Adrenal gland (tissue), 9 donors: ENCODE measurements at regions not wholly inside any gene's neighbourhood (a gene's known extent, or its start where the extent isn't known, plus 50 kb on each side); places are given as distances from the start of the nearest gene placed in this dataset.

ENCODE experiments used
- DNase-seq, 7 donors: peaks; one replicate each; pipeline ENCODE4 v3.0.0-alpha.2; 2019 to 2020
- H3K27ac ChIP-seq, 5 donors: fragments of 200-600 bp; sonication (generic) in 4 of 5; 1 replicate in 3 of 5; 2 replicates in 2 of 5; pipeline versions ENCODE4 v1.5.1 to v1.8.0; 2016 to 2020; ENCODE audit warnings: mild to moderate bottlenecking in 1 of 5
- H3K27me3 ChIP-seq: fragments of 200-600 bp; 2 replicates; pipeline ENCODE4 v1.8.0; 2021
- H3K36me3 ChIP-seq, 2 donors: fragments of 200-600 bp; replicated peaks in 1 of 2; 1 replicate in 1 of 2; 2 replicates in 1 of 2; pipeline versions ENCODE4 v1.5.1 to v1.8.0; 2018 to 2022
- H3K4me1 ChIP-seq, 2 donors: fragments of 200-600 bp; replicated peaks in 1 of 2; 1 replicate in 1 of 2; 2 replicates in 1 of 2; pipeline versions ENCODE4 v1.5.1 to v1.8.0; 2018 to 2021
- H3K4me3 ChIP-seq, 4 donors: fragments of 200-600 bp; sonication (generic) in 3 of 4; one replicate each; pipeline ENCODE4 v1.5.1; 2016 to 2018
- H3K9me3 ChIP-seq, 3 donors: fragments of 200-600 bp; sonication (generic) in 1 of 3; replicated peaks in 1 of 3; 1 replicate in 2 of 3; 2 replicates in 1 of 3; pipeline versions ENCODE4 v1.5.1 to v1.8.0; 2016 to 2021
- POLR2A ChIP-seq, 2 donors: fragments of 450-650 bp; IDR thresholded peaks; one replicate each; pipeline ENCODE4 v1.6.1; 2017; ENCODE audit warnings: antibody characterized with exemption in 2 of 2, mild to moderate bottlenecking in 2 of 2, moderate library complexity in 1 of 2
- WGBS, 4 donors: extraction: QIAGEN DNeasy Blood & Tissue Kit in 2 of 4; methylation state at CpG; one replicate each; pipeline versions ENCODE4 v1.1.5 to v1.1.7; 2013 to 2017; 5-methylcytosine and 5-hydroxymethylcytosine counted together
- intact Hi-C, 2 donors: fragments of 100-400 bp; cut with DNase I; formaldehyde crosslinking; loops; one replicate each; pipeline versions ENCODE4 v1.14.1 to v1.15.0; 2022 to 2023
- TF ChIP-seq, protein P1 (sequence below), 6 experiments: fragments of 450-650 bp in 4 of 6; fragments of 200-600 bp in 2 of 6; sonication (generic) in 1 of 6; IDR thresholded peaks; 1 replicate in 5 of 6; 2 replicates in 1 of 6; pipeline versions ENCODE4 v1.5.1 to v1.8.0; 2016 to 2021; ENCODE audit warnings: antibody characterized with exemption in 6 of 6, mild to moderate bottlenecking in 2 of 6, moderate library complexity in 1 of 6
- donor health status: healthy with polysubstance abuse.
- donor health status: Bipolar disorder and iron deficiency.
- donor health status: DM: yes; HTN: yes; CAD: no.
- donor health status: DM: no; HTN: no; CAD: no.
- donor health status: DM: no; HTN: no; CAD: no.

DNA sequence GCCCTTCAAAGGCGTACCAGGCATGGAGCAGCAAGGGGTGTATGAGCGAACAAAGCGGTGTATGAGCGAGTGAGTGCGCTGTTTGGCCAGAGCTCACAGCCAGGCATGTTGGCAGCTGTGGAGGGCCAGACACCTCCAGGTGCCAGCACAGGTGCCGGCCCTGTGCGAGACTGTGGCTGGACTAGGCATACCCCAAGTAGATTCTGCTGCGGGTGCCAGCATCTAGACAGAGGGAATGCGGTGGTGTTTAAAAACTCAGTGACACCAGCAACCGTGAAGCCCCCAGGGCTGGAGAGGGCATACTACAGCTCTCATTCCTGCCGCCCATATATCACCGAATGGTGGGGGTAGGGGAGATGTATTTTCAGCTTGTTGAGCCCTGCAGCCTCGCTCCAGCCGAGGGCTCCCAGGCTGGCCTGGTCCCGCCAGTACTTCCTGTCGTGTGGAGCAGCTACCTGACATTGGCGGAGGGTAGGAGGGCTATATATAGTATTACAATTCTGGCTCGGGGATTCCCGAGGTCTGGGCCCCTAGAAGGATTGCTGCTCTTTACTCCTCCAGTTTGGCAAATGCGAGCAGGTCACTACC, 1829.6 kb upstream of the NUDT12 start:
- no peak for DNase-seq
- Histone ChIP-seq H3K9me3 (no peaks in the 10 kb centered on the region), H3K4me3 (no peak overlapping the region), H3K36me3 (no peaks in the 10 kb centered on the region), H3K27me3 (no peaks in the 10 kb centered on the region), H3K4me1 (no peaks in the 10 kb centered on the region), H3K27ac (no peak overlapping the region)
- WGBS, 4 donors, result 84 to 95% (median 90%) methylated on average over 20 of the region's 20 CpGs
- intact Hi-C loops, result no loop called here
- TF ChIP-seq POLR2A (IDR thresholded peaks at IDR 0.05), result no peak
- TF ChIP-seq, protein P1, sequence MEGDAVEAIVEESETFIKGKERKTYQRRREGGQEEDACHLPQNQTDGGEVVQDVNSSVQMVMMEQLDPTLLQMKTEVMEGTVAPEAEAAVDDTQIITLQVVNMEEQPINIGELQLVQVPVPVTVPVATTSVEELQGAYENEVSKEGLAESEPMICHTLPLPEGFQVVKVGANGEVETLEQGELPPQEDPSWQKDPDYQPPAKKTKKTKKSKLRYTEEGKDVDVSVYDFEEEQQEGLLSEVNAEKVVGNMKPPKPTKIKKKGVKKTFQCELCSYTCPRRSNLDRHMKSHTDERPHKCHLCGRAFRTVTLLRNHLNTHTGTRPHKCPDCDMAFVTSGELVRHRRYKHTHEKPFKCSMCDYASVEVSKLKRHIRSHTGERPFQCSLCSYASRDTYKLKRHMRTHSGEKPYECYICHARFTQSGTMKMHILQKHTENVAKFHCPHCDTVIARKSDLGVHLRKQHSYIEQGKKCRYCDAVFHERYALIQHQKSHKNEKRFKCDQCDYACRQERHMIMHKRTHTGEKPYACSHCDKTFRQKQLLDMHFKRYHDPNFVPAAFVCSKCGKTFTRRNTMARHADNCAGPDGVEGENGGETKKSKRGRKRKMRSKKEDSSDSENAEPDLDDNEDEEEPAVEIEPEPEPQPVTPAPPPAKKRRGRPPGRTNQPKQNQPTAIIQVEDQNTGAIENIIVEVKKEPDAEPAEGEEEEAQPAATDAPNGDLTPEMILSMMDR (IDR thresholded peaks at IDR 0.05), result no peak

DNA sequence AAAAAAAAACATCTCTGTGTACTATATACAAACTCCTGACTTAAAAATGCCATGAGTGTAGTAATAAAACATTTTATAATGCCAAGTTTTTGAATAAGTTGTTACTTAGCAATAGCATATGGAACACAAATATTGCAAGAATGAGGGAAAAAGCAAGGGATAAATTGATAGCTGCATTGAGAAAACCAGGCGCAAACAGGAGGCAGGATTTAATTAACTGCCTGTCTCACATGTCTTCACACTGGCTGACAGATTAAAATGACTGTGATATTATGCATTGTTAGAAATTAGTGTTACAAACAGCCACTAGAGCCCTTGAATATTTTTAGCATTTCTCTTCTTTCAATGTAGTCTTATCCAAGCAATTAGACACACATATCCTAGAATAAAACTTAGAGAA, 1817.5 kb upstream of the NUDT12 start:
- Histone ChIP-seq H3K36me3 (no peaks in the 10 kb centered on the region), H3K9me3 (no peaks in the 10 kb centered on the region), H3K4me1 (no peaks in the 10 kb centered on the region), H3K4me3 (no peak overlapping the region), H3K27ac (no peak overlapping the region), H3K27me3 (no peaks in the 10 kb centered on the region)
- intact Hi-C loops, result no loop called here
- TF ChIP-seq, protein P1 (IDR thresholded peaks at IDR 0.05), result no peak
- 86 to 93% (median 92%) methylated on average over 1 of the region's 1 CpG for WGBS, 4 donors
- no peak for DNase-seq

DNA sequence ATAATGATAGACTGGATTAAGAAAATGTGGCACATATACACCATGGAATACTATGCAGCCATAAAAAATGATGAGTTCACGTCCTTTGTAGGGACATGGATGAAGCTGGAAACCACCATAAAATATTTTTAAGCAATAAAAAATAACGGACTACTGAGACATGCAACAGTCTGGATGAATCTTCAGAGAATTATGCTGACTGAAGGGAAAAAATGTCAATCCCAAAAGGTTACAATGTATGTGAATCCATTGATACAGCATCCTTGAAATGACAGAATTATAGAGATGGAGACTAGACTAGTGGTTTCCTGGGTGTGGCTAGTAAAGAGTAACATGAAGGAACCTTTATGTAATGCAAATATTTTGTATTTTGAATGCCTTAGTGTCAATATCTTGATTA, 1808.6 kb upstream of the NUDT12 start:
- intact Hi-C loops, result no loop called here
- H3K27ac ChIP-seq, result no peak overlapping the region
- H3K4me1 ChIP-seq, result no peaks in the 10 kb centered on the region
- no peak overlapping the region for H3K4me3 ChIP-seq
- H3K9me3 ChIP-seq, result no peaks in the 10 kb centered on the region
- no peaks in the 10 kb centered on the region for H3K27me3 ChIP-seq
- 42 to 58% (median 46%) methylated on average over 2 of the region's 2 CpGs for WGBS, 4 donors
- DNase-seq, result no peak
- H3K36me3 ChIP-seq, result no peaks in the 10 kb centered on the region
- no peak for TF ChIP-seq POLR2A (IDR thresholded peaks at IDR 0.05)
- TF ChIP-seq, protein P1 (IDR thresholded peaks at IDR 0.05), result no peak

DNA sequence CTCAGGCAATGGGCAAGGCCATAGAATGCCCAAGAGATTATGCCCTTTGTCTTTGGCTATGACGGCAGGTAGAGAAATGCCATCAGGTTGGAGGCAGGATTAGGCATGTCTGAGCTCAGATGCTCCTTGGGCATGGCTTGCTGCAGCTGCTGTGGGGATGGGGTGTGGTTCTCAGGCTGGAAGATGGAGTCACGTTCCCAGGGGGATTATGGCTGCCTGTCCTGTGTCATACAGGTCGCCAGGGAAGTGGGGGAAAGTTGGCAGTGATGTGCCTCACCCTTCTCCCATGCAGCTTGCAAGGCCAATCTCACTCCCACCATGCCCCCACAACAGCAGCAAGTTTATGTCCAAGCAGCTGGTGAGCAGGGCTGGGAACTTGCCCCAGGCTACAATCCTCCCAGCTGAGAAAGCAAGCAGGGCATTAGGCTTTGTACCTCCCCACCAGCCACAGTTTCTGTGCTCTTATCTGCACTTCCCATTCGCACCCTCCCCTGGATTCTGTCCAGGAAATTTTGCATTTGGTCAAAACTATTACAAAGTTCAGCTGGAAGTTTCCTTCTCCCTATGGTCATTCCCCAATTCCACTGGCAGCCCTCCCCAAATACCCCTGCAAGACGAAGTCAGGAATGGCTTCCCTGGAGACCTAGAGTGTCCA, 1788.0 kb upstream of the NUDT12 start:
- Histone ChIP-seq H3K9me3 (no peaks in the 10 kb centered on the region), H3K4me1 (no peaks in the 10 kb centered on the region), H3K27me3 (no peaks in the 10 kb centered on the region), H3K27ac (no peak overlapping the region), H3K4me3 (no peak overlapping the region), H3K36me3 (no peaks in the 10 kb centered on the region)
- no peak for TF ChIP-seq POLR2A (IDR thresholded peaks at IDR 0.05)
- intact Hi-C loops, result no loop called here
- no peak for DNase-seq
- 67 to 88% (median 71%) methylated on average over 5 of the region's 5 CpGs for WGBS, 4 donors

DNA sequence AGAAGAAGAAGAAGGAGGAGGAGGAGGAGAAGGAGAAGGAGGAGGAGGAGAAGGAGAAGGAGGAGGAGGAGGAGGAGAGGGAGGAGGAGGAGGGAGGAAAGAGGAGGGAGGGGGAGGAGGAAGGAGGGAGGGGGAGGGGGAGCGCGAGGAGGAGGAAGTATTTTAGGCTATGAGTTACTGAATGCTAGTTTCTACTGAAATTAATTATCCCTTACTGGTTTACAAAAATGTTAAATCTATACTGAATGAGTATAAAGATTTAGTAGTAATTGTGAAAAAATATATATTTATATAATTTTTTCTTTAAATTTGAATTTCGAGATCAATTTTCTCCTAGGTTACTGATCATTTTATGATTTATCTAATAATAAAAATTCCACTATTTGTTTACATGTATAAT, 1769.0 kb upstream of the NUDT12 start:
- Histone ChIP-seq H3K27ac (no peak overlapping the region), H3K9me3 (no peaks in the 10 kb centered on the region), H3K4me3 (no peak overlapping the region), H3K4me1 (no peaks in the 10 kb centered on the region), H3K27me3 (no peaks in the 10 kb centered on the region), H3K36me3 (no peaks in the 10 kb centered on the region)
- intact Hi-C loops, result no loop called here
- WGBS, 4 donors, result 72 to 86% (median 81%) methylated on average over 3 of the region's 3 CpGs
- TF ChIP-seq POLR2A (IDR thresholded peaks at IDR 0.05), result no peak
- TF ChIP-seq, protein P1 (IDR thresholded peaks at IDR 0.05), result no peak
- no peak for DNase-seq
